NCI-H774 (cell line): ENCODE measurements at regions not wholly inside any gene's neighbourhood (a gene's known extent, or its start where the extent isn't known, plus 50 kb on each side); places are given as distances from the start of the nearest gene placed in this dataset.
A peak's percentile ranks its signal among the peaks of the same experiment; 100 is the strongest.
"Not testable (repeated sequence)": the region's sequence is repeated elsewhere in the genome, so short reads cannot be mapped to it uniquely, and the experiment has no call there.

ENCODE experiments used
- DNase-seq: peaks from one replicate; lab custom pipeline; 2025; lab: John Stamatoyannopoulos, UW

- DNase-seq: not testable (repeated sequence)
Observed at GRCh38 chr20:25864963-25865714, 168.5 kb upstream of the ZNF337 start.

GRCh38 chr20:25864326-25864962, 167.8 kb upstream of the ZNF337 start:
- no peak for DNase-seq

- DNase-seq: no peak
Observed at GRCh38 chr20:25863536-25864325, 167.1 kb upstream of the ZNF337 start.

DNA sequence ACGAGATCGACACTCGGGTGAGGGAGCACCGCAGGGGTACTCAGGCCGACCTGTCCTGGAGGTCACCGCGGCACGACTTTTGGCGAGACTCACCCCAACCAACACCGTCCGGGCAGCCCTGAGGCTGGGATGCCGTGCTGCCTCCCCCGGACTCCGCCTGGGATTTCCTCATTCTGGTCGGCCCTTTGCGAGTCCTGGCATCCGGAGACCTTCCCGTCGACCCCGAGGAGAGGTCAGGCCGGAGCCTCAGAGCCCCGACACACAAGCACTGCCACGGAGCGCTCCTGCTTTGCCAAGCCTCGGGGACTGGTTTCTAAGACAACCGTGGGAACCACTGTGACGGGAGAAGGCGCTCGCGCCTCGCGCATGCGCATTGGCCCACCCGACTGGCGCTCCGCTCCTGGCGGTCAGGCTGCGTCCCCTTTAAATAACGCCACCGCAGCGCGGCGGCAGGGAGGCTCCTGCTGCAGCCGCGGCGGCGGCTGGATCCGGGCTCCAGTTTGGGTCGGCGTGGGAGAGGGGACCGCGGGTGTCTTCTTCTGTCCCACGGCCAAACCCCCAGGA, 166.4 kb upstream of the ZNF337 start:
- DNase-seq: peak; percentile 66

- no peak for DNase-seq
Observed at GRCh38 chr20:25860531-25861150, 164.0 kb upstream of the ZNF337 start.

GRCh38 chr20:25859649-25860530, 163.2 kb upstream of the ZNF337 start:
- peak; percentile 39 for DNase-seq

DNA sequence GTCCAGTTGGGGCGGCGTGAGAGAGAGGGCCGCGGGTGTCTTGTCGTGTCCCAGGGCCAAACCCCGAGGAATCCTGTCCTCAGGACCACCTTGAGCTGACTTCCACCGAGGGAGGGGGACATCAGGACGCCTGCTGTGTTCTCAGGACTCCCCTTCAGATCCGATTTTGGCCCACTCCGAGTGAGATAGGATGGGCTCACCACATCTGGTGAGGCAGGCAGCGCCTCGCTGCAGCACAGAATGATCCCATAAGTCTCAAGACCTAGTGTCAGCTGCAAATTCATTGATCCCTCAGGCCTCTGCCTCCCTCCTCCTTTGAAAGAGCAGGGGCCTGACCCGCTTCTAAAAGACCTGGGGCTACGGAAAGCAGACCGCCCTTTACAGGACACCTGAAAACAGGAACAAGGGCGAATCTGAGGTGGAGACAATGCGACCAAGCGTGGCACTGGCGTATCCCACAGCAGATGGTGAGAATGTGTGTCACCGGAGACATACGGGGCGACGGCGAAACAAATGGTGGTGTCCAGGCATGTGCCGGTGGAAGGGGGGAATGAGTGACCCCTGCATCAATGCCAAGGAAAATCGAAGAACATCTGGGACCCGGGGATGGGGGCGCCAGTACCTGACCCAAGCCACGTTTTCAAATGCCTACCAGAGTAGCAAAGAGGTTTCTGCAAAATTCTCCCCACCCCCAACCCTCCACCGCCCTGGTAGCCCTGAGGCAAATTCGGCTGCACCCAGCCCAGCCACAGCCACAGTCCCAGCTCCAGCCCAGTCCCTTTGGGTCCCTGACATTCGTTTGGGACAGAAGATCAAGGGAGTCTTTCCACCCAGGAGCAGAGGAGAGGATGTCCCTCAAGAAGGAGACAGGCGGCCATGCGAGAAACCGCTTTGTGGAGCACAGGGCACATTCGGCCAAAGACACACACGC, 162.1 kb upstream of the ZNF337 start:
- no peak for DNase-seq

GRCh38 chr20:25857091-25857788, 160.6 kb upstream of the ZNF337 start:
- not testable (repeated sequence) for DNase-seq

GRCh38 chr20:25856256-25856884, 159.7 kb upstream of the ZNF337 start:
- DNase-seq: no peak

DNA sequence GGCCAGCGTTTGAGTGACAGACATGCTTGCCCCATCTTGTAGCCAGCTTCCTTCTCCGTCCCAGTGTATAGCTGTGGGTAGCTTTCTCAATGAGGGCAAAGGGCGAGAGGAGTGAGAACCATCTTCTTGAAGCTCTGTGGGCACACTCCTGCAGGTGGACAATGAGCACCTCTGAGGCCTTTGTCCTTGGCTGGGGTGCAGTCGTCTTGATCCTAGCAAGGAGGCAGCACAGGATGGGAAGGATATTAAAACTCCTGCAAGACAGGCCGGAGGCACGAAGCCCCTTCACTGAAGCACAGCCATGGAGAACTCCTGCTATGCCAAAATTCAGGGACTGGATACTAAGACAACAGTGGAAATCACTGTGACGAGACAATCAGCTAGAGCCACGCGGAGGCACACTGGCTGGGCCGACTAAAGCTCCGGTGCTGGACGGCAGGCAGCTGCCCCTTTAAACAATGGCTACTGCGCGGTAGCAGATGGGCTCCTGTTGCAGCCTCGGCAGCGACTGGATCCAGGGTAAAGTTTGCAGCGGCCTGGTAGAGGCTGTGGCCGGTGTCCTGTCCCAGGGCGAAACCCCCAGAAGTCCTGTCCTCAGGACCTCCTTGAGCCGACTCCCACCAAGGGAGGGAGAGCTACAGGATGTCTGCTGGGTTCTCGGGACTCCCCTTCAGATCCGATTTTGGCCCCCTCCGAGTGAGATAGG, 159.0 kb upstream of the ZNF337 start:
- not testable (repeated sequence) for DNase-seq

- not testable (repeated sequence) for DNase-seq
Observed at GRCh38 chr20:25854666-25855065, 158.0 kb upstream of the ZNF337 start.

DNA sequence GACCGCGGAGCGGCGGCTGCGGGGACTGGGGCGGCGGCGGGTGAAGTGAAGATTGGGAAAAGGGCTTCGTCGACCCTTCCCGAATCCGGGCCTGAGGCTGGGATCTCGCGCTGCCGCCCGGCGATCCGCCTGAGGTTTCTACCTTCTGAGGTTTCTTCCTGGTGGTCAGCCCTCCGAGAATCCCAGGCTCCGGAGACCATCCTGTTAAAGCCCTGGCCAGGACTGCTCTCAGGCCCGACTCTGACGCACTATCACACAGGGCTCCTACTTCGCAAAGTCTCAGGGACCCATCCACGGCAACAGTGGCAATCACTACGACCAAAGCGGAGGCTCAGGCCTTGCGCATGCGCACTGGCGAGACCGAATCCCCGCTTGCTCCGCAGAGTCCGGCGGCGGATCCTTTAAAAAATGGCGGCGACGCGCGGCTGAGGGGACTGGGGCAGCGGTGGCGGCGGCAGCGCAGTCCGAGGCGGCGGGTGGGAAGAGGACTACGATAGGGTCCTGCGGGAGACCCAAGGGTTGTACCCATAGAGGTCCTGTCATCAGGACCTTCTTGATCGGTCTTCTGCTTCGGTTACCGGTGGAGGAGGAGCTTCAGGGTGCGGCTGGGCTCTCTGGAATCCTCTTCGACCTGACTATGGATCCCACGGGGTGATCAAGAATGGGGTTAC, 157.2 kb upstream of the ZNF337 start:
- DNase-seq: peak; percentile 40

- not testable (repeated sequence) for DNase-seq
Observed at GRCh38 chr20:25852968-25853717, 156.5 kb upstream of the ZNF337 start.

GRCh38 chr20:25850133-25850532, 153.5 kb upstream of the ZNF337 start:
- not testable (repeated sequence) for DNase-seq

GRCh38 chr20:25848222-25848621, 151.6 kb upstream of the ZNF337 start:
- DNase-seq: no peak

- not testable (repeated sequence) for DNase-seq
Observed at GRCh38 chr20:25844640-25845039, 148.0 kb upstream of the ZNF337 start.

DNA sequence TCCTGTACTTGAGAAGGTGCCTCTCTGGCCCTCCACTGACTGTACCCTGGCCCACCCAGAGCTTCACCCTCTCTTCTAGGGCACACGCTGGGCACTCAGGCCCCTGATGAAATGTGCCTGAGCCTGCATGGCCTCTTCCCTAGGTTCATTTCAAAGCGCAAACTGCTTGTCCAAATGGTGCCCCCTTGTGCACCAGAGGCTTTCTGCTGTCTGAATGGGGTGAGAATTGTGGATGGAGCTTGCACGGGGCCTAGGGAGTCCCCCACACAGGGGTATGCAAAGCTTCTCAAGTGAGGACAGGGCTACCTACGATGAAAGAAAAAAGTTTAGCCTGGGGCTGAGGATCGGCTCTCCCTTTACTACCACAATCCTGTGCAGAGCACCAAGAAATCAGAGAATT, 116.9 kb upstream of the ZNF337 start:
- DNase-seq: not testable (repeated sequence)
